ENCODE measurements at regions not wholly inside any gene's neighbourhood (a gene's known extent, or its start where the extent isn't known, plus 50 kb on each side); places are given as distances from the start of the nearest gene placed in this dataset.

GRCh38 chr10:78756604-78757343 lies 312.0 kb upstream of the ZMIZ1 start:
- no peak for TF ChIP-seq CTCF (IDR thresholded peaks at IDR 0.05; ENCODE audit: insufficient read depth, low read depth, low read length)
- no peak overlapping the region for H3K4me3 ChIP-seq (ENCODE audit: low read depth, low read length)
- peak; percentile 98 for DNase-seq (ENCODE audit: low read depth)

- no peak for TF ChIP-seq CTCF (IDR thresholded peaks at IDR 0.05; ENCODE audit: insufficient read depth, low read depth, low read length)
- no peak overlapping the region for H3K4me3 ChIP-seq (ENCODE audit: low read depth, low read length)
- DNase-seq (ENCODE audit: low read depth) = peak; percentile 93
Measured at GRCh38 chr10:78757344-78757925, 311.3 kb upstream of the ZMIZ1 start.

- no peak for TF ChIP-seq CTCF (IDR thresholded peaks at IDR 0.05; ENCODE audit: insufficient read depth, low read depth, low read length)
- no peak for DNase-seq (ENCODE audit: low read depth)
- H3K4me3 ChIP-seq (ENCODE audit: low read depth, low read length) = no peak overlapping the region
Measured at GRCh38 chr10:78758176-78758575, 310.6 kb upstream of the ZMIZ1 start.

GRCh38 chr10:78759456-78760120 lies 309.2 kb upstream of the ZMIZ1 start:
- no peak overlapping the region for H3K4me3 ChIP-seq (ENCODE audit: low read depth, low read length)
- no peak for TF ChIP-seq CTCF (IDR thresholded peaks at IDR 0.05; ENCODE audit: insufficient read depth, low read depth, low read length)
- DNase-seq (ENCODE audit: low read depth) = no peak

GRCh38 chr10:78760463-78761310 lies 308.1 kb upstream of the ZMIZ1 start:
- TF ChIP-seq CTCF (IDR thresholded peaks at IDR 0.05; ENCODE audit: insufficient read depth, low read depth, low read length) = no peak
- H3K4me3 ChIP-seq (ENCODE audit: low read depth, low read length) = no peak overlapping the region
- no peak for DNase-seq (ENCODE audit: low read depth)

GRCh38 chr10:78761311-78761781 lies 307.4 kb upstream of the ZMIZ1 start:
- H3K4me3 ChIP-seq (ENCODE audit: low read depth, low read length) = no peak overlapping the region
- DNase-seq (ENCODE audit: low read depth) = no peak
- no peak for TF ChIP-seq CTCF (IDR thresholded peaks at IDR 0.05; ENCODE audit: insufficient read depth, low read depth, low read length)

Measured in fibroblast of villous mesenchyme (primary cell).